ENCODE measurements at regions not wholly inside any gene's neighbourhood (a gene's known extent, or its start where the extent isn't known, plus 50 kb on each side); places are given as distances from the start of the nearest gene placed in this dataset.

DNA sequence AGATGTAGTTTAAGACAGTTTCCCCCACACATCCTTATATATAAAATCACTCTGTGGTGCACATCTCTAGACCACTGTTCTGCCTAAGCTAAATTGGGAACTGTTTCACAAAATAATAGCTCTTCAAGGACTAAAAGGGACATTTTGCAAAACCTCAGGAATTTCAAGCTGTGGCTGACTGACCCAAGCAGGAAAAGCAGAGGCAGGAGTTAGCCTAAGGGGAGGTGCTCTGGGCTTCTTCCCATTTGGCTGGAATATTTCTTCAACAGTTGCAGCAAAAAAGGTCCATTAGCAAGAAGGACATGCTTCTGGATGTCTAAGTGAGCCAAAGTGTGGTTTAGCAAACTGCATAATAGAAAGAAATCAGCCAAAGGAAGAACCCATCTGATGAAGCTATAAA, 551.2 kb upstream of the ANKRD30A start:
- Mint-ChIP-seq H3K4me3 (no peak overlapping the region), H3K27me3 (no peaks in the 10 kb centered on the region), H3K4me1 (no peaks in the 10 kb centered on the region), H3K27ac (no peak overlapping the region), H3K9me3 (ENCODE audit: insufficient read depth) (no peaks in the 10 kb centered on the region)
- Histone ChIP-seq H3K27me3 (replicated peaks in 1 of 4; ENCODE audit: control extremely low read depth in 1 of 4, control insufficient read depth in 3 of 4, insufficient read depth in 4 of 4, low read length in 3 of 4) (no peaks in the 10 kb centered on the region), H4K20me1 (ENCODE audit: control insufficient read depth, insufficient read depth, low read length, poor library complexity, severe bottlenecking) (no peaks in the 10 kb centered on the region), H2AFZ (ENCODE audit: insufficient read depth, low read depth, low read length, poor library complexity, severe bottlenecking) (no peak overlapping the region), H3K9ac (ENCODE audit: low read length) (no peak overlapping the region), H3K27ac (ENCODE audit: low read length in 2 of 2) (no peak overlapping the region), H3K9me3 (ENCODE audit: control extremely low read depth in 1 of 3, control insufficient read depth in 2 of 3, insufficient read depth in 1 of 3, low read length in 2 of 3) (peaks cover 0 to 1% (median 0%) of the 10 kb centered on the region in 3 donors), H3K4me2 (replicated peaks; ENCODE audit: low read depth, low read length, poor library complexity, severe bottlenecking) (no peak overlapping the region), H3K4me3 (ENCODE audit: control extremely low read depth in 1 of 5, extremely low read depth in 1 of 5, insufficient read depth in 1 of 5, low read depth in 2 of 5, low read length in 4 of 5) (no peak overlapping the region), H3K4me1 (ENCODE audit: control insufficient read depth in 2 of 2, insufficient read depth in 2 of 2, low read length in 2 of 2) (no peaks in the 10 kb centered on the region), H3K79me2 (ENCODE audit: control insufficient read depth, insufficient read depth, low read length) (no peaks in the 10 kb centered on the region), H3K36me3 (replicated peaks in 1 of 2; ENCODE audit: control extremely low read depth in 1 of 2, control insufficient read depth in 1 of 2, extremely low read depth in 1 of 2, insufficient read depth in 2 of 2, low read length in 1 of 2) (no peaks in the 10 kb centered on the region)
- intact Hi-C loops (cut with micrococcal nuclease), result no loop called here
- no peak for TF ChIP-seq EZH2 (IDR thresholded peaks at IDR 0.05; ENCODE audit: borderline replicate concordance, insufficient read depth, low read depth, low read length, poor library complexity, severe bottlenecking)
- TF ChIP-seq, protein P1, sequence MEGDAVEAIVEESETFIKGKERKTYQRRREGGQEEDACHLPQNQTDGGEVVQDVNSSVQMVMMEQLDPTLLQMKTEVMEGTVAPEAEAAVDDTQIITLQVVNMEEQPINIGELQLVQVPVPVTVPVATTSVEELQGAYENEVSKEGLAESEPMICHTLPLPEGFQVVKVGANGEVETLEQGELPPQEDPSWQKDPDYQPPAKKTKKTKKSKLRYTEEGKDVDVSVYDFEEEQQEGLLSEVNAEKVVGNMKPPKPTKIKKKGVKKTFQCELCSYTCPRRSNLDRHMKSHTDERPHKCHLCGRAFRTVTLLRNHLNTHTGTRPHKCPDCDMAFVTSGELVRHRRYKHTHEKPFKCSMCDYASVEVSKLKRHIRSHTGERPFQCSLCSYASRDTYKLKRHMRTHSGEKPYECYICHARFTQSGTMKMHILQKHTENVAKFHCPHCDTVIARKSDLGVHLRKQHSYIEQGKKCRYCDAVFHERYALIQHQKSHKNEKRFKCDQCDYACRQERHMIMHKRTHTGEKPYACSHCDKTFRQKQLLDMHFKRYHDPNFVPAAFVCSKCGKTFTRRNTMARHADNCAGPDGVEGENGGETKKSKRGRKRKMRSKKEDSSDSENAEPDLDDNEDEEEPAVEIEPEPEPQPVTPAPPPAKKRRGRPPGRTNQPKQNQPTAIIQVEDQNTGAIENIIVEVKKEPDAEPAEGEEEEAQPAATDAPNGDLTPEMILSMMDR (IDR thresholded peaks at IDR 0.05), result no peak
- CTCF ChIA-PET, result no interaction called here
- POLR2A ChIA-PET, result no interaction called here
- DNase-seq (no peak), ATAC-seq (ENCODE audit: low read depth) (no peak)

DNA sequence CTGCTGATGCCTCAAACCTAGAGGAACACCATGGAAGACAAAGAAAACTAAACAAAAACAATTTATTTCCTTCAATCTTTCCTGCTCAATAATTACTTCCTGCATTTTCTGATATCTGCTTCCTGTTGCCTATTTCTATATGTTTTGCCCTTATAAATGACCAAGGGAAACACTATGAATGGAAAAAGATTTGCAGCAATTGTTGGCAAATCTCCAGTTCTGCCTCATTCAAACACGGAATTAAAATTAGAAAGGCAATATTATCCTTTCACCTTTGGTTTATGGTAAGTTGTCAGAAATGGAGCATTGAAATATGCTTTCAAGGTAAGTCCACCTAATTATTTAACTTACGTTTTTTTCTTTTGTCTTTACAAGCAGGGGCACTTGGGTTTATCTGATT, 552.2 kb upstream of the ANKRD30A start:
- DNase-seq (no peak), ATAC-seq (ENCODE audit: low read depth) (no peak)
- H4K20me1 ChIP-seq (ENCODE audit: control insufficient read depth, insufficient read depth, low read length, poor library complexity, severe bottlenecking), result no peaks in the 10 kb centered on the region
- H3K9me3 Mint-ChIP-seq (ENCODE audit: insufficient read depth), result no peaks in the 10 kb centered on the region
- intact Hi-C loops (cut with micrococcal nuclease), result no loop called here
- H2AFZ ChIP-seq (ENCODE audit: insufficient read depth, low read depth, low read length, poor library complexity, severe bottlenecking), result no peak overlapping the region
- no peak overlapping the region for H3K4me3 Mint-ChIP-seq
- H3K27me3 Mint-ChIP-seq, result no peaks in the 10 kb centered on the region
- no peaks in the 10 kb centered on the region for H3K4me1 Mint-ChIP-seq
- no CpG with 5 or more reads among the region's 2 CpGs for WGBS (ENCODE audit: insufficient coverage)
- no peak overlapping the region for H3K4me3 ChIP-seq (ENCODE audit: control extremely low read depth in 1 of 5, extremely low read depth in 1 of 5, insufficient read depth in 1 of 5, low read depth in 2 of 5, low read length in 4 of 5)
- H3K36me3 ChIP-seq (replicated peaks in 1 of 2; ENCODE audit: control extremely low read depth in 1 of 2, control insufficient read depth in 1 of 2, extremely low read depth in 1 of 2, insufficient read depth in 2 of 2, low read length in 1 of 2), result no peaks in the 10 kb centered on the region
- no peak overlapping the region for H3K9ac ChIP-seq (ENCODE audit: low read length)
- no peak overlapping the region for H3K27ac Mint-ChIP-seq
- no peak overlapping the region for H3K27ac ChIP-seq (ENCODE audit: low read length in 2 of 2)
- ChIA-PET POLR2A (no interaction called here), CTCF (no interaction called here)
- H3K4me1 ChIP-seq (ENCODE audit: control insufficient read depth in 2 of 2, insufficient read depth in 2 of 2, low read length in 2 of 2), result no peaks in the 10 kb centered on the region
- TF ChIP-seq, protein P1 (IDR thresholded peaks at IDR 0.05), result no peak
- no peak for TF ChIP-seq EZH2 (IDR thresholded peaks at IDR 0.05; ENCODE audit: borderline replicate concordance, insufficient read depth, low read depth, low read length, poor library complexity, severe bottlenecking)
- no peaks in the 10 kb centered on the region for H3K27me3 ChIP-seq (replicated peaks in 1 of 4; ENCODE audit: control extremely low read depth in 1 of 4, control insufficient read depth in 3 of 4, insufficient read depth in 4 of 4, low read length in 3 of 4)
- no peak overlapping the region for H3K4me2 ChIP-seq (replicated peaks; ENCODE audit: low read depth, low read length, poor library complexity, severe bottlenecking)
- no peaks in the 10 kb centered on the region for H3K79me2 ChIP-seq (ENCODE audit: control insufficient read depth, insufficient read depth, low read length)
- peaks cover 0 to 1% (median 0%) of the 10 kb centered on the region in 3 donors for H3K9me3 ChIP-seq (ENCODE audit: control extremely low read depth in 1 of 3, control insufficient read depth in 2 of 3, insufficient read depth in 1 of 3, low read length in 2 of 3)

All from B cell (primary cell).